Smooth muscle cell (in vitro differentiated cells): ENCODE measurements at regions not wholly inside any gene's neighbourhood (a gene's known extent, or its start where the extent isn't known, plus 50 kb on each side); places are given as distances from the start of the nearest gene placed in this dataset.
A peak's percentile ranks its signal among the peaks of the same experiment; 100 is the strongest.

Experiments
- DNase-seq: peaks from one replicate; lab custom pipeline; 2025; ENCODE audit not compliant: unreplicated experiment; lab: John Stamatoyannopoulos, UW
- H2AFZ ChIP-seq: fragments of 200-600 bp; sonication (generic); 2 replicates; pipeline ENCODE4 v1.6.0; 2016; ENCODE audit warnings: antibody characterized with exemption, low read depth, mild to moderate bottlenecking
- H3F3A ChIP-seq: fragments of 200-600 bp; sonication (generic); 2 replicates; pipeline ENCODE4 v1.6.0; 2017; ENCODE audit warnings: antibody characterized with exemption, low read depth
- H3K27ac ChIP-seq: fragments of 200-600 bp; sonication (generic); 2 replicates; pipeline ENCODE4 v1.5.1; 2016; ENCODE audit warnings: low read depth, mild to moderate bottlenecking
- H3K27me3 ChIP-seq: fragments of 200-600 bp; sonication (generic); 2 replicates; pipeline ENCODE4 v1.6.1; 2016; ENCODE audit warnings: low read depth, mild to moderate bottlenecking
- H3K36me3 ChIP-seq: fragments of 200-600 bp; sonication (generic); 2 replicates; pipeline ENCODE4 v1.5.1; 2016; ENCODE audit warnings: low read depth
- H3K4me1 ChIP-seq: fragments of 200-600 bp; sonication (generic); 2 replicates; pipeline ENCODE4 v1.5.1; 2016; ENCODE audit warnings: low read depth
- H3K4me2 ChIP-seq: fragments of 200-600 bp; sonication (generic); 2 replicates; pipeline ENCODE4 v1.6.0; 2016; ENCODE audit warnings: mild to moderate bottlenecking
- H3K4me3 ChIP-seq: fragments of 200-600 bp; sonication (generic); 2 replicates; pipeline ENCODE4 v1.5.1; 2016; ENCODE audit warnings: mild to moderate bottlenecking
- H3K79me2 ChIP-seq: fragments of 200-600 bp; sonication (generic); 2 replicates; pipeline ENCODE4 v1.6.0; 2016; ENCODE audit warnings: low read depth, mild to moderate bottlenecking
- H3K9ac ChIP-seq: fragments of 200-600 bp; sonication (generic); 2 replicates; pipeline ENCODE4 v1.6.0; 2016; ENCODE audit warnings: low read depth
- H3K9me3 ChIP-seq: fragments of 200-600 bp; sonication (generic); replicated peaks from 2 replicates; pipeline ENCODE4 v1.5.1; 2016; ENCODE audit warnings: low read depth
- H4K20me1 ChIP-seq: fragments of 200-600 bp; sonication (generic); 2 replicates; pipeline ENCODE4 v1.6.0; 2016; ENCODE audit warnings: low read depth
- CTCF ChIP-seq: fragments of 200-600 bp; sonication (generic); IDR thresholded peaks from 2 replicates; pipeline ENCODE4 v1.5.1; 2017; ENCODE audit warnings: borderline replicate concordance, mild to moderate bottlenecking, antibody characterized with exemption; ENCODE audit not compliant: insufficient read depth, poor library complexity, severe bottlenecking
- WGBS: methylation state at CpG from one replicate; pipeline ENCODE4 v1.1.7; 2016; ENCODE audit warnings: low lambda C conversion rate; 5-methylcytosine and 5-hydroxymethylcytosine counted together

GRCh38 chr20:6360766-6361165, 237.9 kb upstream of the FERMT1 start:
- Histone ChIP-seq H4K20me1 (no peaks in the 10 kb centered on the region), H3K4me3 (no peak overlapping the region), H3F3A (no peaks in the 10 kb centered on the region), H3K79me2 (no peaks in the 10 kb centered on the region), H3K9me3 (no peaks in the 10 kb centered on the region), H3K27me3 (no peaks in the 10 kb centered on the region), H3K4me1 (no peaks in the 10 kb centered on the region), H3K27ac (no peak overlapping the region), H2AFZ (no peak overlapping the region), H3K36me3 (no peaks in the 10 kb centered on the region), H3K4me2 (no peak overlapping the region), H3K9ac (no peak overlapping the region)
- no peak for TF ChIP-seq CTCF
- no peak for DNase-seq
- 87% methylated on average over 5 of the region's 5 CpGs for WGBS

GRCh38 chr20:6355754-6356451, 233.1 kb upstream of the FERMT1 start:
- Histone ChIP-seq H3K4me3 (no peak overlapping the region), H4K20me1 (no peaks in the 10 kb centered on the region), H3F3A (no peaks in the 10 kb centered on the region), H3K9ac (no peak overlapping the region), H3K79me2 (no peaks in the 10 kb centered on the region), H3K27ac (no peak overlapping the region), H3K4me2 (no peak overlapping the region), H2AFZ (no peak overlapping the region), H3K27me3 (no peaks in the 10 kb centered on the region), H3K4me1 (no peaks in the 10 kb centered on the region), H3K9me3 (no peaks in the 10 kb centered on the region), H3K36me3 (no peaks in the 10 kb centered on the region)
- DNase-seq = no peak
- WGBS = 72% methylated on average over 7 of the region's 7 CpGs
- no peak for TF ChIP-seq CTCF

GRCh38 chr20:6348908-6349307, 226.1 kb upstream of the FERMT1 start:
- Histone ChIP-seq H3K27ac (peak overlapping the region; percentile 82), H3K4me2 (peak overlapping the region; percentile 47), H3F3A (peaks cover 8% of the 10 kb centered on the region), H3K79me2 (no peaks in the 10 kb centered on the region), H3K9ac (peak overlapping the region; percentile 15), H3K27me3 (no peaks in the 10 kb centered on the region), H3K36me3 (no peaks in the 10 kb centered on the region), H3K4me3 (no peak overlapping the region), H2AFZ (no peak overlapping the region), H3K9me3 (no peaks in the 10 kb centered on the region), H3K4me1 (no peaks in the 10 kb centered on the region), H4K20me1 (no peaks in the 10 kb centered on the region)
- DNase-seq = no peak
- TF ChIP-seq CTCF = no peak

GRCh38 chr20:6347916-6348315, 225.1 kb upstream of the FERMT1 start:
- H3K27me3 ChIP-seq = no peaks in the 10 kb centered on the region
- H3K79me2 ChIP-seq = no peaks in the 10 kb centered on the region
- H3F3A ChIP-seq = peaks cover 8% of the 10 kb centered on the region
- DNase-seq = no peak
- H3K36me3 ChIP-seq = no peaks in the 10 kb centered on the region
- H3K4me3 ChIP-seq = no peak overlapping the region
- H3K4me2 ChIP-seq = peak overlapping the region; percentile 47
- H2AFZ ChIP-seq = no peak overlapping the region
- no peak for TF ChIP-seq CTCF
- H4K20me1 ChIP-seq = no peaks in the 10 kb centered on the region
- H3K27ac ChIP-seq = peak overlapping the region; percentile 82
- H3K4me1 ChIP-seq = no peaks in the 10 kb centered on the region
- H3K9me3 ChIP-seq = no peaks in the 10 kb centered on the region
- H3K9ac ChIP-seq = no peak overlapping the region
